HG02798 (cell line): ENCODE measurements at regions not wholly inside any gene's neighbourhood (a gene's known extent, or its start where the extent isn't known, plus 50 kb on each side); places are given as distances from the start of the nearest gene placed in this dataset.

Experiments
- ATAC-seq: cut with Tn5 transposase; IDR thresholded peaks from one replicate; pipeline ENCODE4 v1.9.1; 2021; ENCODE audit warnings: mild to moderate bottlenecking; ENCODE audit not compliant: unreplicated experiment, poor library complexity

DNA sequence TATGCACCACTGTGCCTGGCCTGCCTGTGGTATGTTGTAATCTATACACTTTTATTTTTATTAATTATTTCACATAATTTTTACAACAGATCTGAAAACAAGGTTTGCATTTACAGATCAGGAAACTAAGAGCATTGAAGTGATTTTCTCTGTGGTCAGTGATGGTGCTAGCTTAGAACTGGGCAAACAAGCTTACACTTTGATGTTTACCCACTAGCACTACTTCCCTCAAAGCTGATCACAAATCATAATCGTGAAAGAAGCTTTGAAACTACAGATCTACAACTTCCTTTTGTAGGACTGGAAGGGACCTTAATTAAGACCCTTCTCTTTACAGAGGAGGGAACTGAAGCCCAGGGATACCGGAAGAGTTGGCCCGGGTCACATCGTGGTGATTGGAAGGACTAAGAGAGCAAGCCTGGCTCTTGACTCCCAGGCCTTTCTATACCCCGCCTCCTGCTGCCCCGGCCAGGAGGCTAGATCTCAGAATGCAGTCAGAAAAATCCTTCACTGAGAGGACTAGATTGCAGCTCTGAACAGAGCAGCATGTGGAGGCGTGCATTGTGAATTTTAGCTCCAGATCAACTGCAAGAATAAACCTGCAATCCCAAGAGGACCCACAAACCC is 93.7 kb upstream of the ZNF827 start:
- peak; percentile 34 for ATAC-seq

- ATAC-seq, result peak; percentile 93
Observed at GRCh38 chr4:146029939-146030710, 91.5 kb upstream of the ZNF827 start.

GRCh38 chr4:146029147-146029546 is 90.5 kb upstream of the ZNF827 start:
- ATAC-seq, result peak; percentile 44

DNA sequence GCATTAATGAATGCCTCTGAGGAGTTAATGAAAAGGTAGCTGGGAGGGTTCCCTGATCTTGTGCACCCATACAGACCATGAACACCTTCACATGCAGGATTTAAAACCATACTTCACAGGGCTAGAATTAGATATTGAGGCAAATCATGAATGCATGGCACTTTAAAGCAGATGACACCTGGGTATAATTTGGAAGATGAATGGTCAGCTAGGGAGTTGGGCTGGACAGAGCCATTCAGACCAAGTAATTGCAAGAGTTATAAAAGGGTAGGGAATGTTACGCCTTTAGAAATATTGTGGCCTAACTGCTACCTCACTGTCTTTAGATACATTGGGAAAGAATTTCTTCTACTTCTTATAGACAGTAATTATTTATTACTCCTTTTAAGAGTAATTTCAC is 89.1 kb upstream of the ZNF827 start:
- no peak for ATAC-seq

DNA sequence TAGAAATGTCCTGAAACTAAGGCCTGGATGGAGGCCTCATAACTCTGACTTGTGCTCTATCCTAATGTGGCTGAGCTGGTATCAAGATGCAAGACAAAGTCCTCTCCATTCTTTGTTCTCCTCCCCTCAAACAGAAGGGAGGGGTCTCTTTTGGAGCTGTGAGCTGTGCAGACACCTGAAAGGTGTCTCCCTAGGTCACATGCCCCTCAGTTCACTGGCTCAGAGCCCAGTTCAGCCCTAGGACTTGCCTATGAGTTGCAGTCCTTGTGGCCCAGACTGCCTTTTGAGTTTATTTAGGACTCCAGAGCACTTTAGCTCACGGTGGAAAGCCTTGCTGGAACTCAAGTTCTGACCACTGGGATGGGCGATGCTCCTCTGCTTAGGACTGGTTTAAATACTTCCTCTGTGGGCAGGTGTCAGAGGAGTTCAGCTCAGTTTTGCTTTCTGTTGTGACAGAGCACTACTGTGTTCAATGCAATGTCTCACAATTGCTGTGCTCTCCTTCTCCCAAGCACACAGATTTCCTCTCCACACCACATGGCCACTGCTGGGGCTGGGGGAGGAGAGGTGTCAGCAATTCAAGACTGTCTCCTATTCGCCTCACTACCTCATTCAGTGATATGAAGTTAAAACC is 84.8 kb upstream of the ZNF827 start:
- peak; percentile 99 for ATAC-seq

DNA sequence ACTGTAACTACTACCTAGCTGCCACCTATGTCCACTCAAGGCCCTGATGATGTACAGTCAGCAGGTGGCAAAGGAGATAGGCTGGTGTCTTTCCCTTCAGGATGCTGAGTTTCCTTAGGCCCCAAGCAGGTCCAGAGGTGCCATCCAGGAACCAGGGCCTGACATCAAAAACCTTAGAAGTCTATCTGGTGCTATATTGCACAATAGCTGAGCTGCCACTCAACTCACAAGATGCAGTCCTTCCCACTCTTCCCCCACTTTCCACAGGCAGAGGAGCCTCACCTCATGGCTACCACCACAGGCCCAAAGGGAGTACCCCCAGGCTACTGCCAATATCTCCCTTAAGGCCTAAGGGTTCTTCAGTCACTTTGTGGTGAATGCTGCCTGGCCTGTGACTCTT is 83.9 kb upstream of the ZNF827 start:
- no peak for ATAC-seq

DNA sequence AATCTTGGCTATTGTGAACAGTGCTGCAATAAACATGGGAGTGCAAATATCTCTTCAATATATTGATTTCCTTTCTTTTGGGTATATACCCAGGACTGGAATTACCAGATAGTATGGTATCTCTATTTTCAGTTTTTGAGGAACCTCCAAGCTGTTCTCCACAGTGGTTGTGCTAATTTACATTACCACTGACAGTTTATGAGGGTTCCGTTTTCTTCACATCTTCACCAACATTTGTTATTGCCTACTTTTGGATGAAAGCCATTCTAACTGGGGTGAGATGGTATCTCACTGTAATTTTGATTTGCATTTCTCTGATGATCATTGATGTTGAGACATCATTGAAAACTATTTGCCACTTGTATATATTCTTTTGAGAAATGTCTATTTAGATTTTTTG is 79.6 kb upstream of the ZNF827 start:
- ATAC-seq, result no peak

- ATAC-seq, result no peak
Observed at GRCh38 chr4:146004730-146005129, 66.1 kb upstream of the ZNF827 start.

DNA sequence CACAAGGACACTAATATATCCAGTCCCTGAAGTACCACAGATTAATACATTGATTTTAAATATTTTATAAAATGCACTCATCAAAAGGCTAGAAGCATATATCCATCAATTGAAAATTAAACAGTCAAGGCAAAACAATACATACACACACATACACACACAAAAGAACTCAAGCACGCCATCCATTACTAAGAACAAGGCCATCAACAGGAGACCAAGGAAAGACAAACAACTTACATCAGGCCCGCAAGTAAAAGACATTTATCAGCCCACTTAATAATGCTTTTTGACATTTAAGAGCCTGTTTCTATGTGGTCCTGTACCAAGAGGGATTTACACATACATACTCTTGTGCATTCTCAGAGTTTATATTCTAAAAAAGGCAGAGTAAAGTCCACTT is 50.0 kb upstream of the ZNF827 start:
- no peak for ATAC-seq
